T-helper 1 cell treated with Interleukin-12 subunit alpha and Interleukin-12 subunit beta and Interleukin-4 antibody, amounts not matched to agents 30 μg/mL and 1 μg/mL, for 36 hours (primary cell): ENCODE measurements at regions not wholly inside any gene's neighbourhood (a gene's known extent, or its start where the extent isn't known, plus 50 kb on each side); places are given as distances from the start of the nearest gene placed in this dataset.

Source experiments
- H3K27ac Mint-ChIP-seq: one replicate; pipeline ENCODE4 v1.8.0; 2021; ENCODE audit warnings: mild to moderate bottlenecking, mixed read lengths
- H3K27me3 Mint-ChIP-seq: one replicate; pipeline ENCODE4 v1.8.0; 2021; ENCODE audit warnings: low read depth, mixed read lengths
- H3K36me3 Mint-ChIP-seq: one replicate; pipeline ENCODE4 v1.8.0; 2021; ENCODE audit warnings: low read depth, mixed read lengths
- H3K4me1 Mint-ChIP-seq: one replicate; pipeline ENCODE4 v1.8.0; 2021; ENCODE audit warnings: low read depth, mixed read lengths
- H3K4me3 Mint-ChIP-seq: one replicate; pipeline ENCODE4 v1.8.0; 2021; ENCODE audit warnings: mild to moderate bottlenecking, moderate library complexity, mixed read lengths
- H3K9me3 Mint-ChIP-seq: one replicate; pipeline ENCODE4 v1.8.0; 2021; ENCODE audit warnings: mixed read lengths

GRCh38 chr5:163608621-163609020 is 103.2 kb downstream of the MAT2B start:
- Mint-ChIP-seq H3K4me3 (no peak overlapping the region), H3K27ac (no peak overlapping the region), H3K9me3 (no peaks in the 10 kb centered on the region), H3K4me1 (no peaks in the 10 kb centered on the region), H3K36me3 (no peaks in the 10 kb centered on the region), H3K27me3 (no peaks in the 10 kb centered on the region)

GRCh38 chr5:163609910-163610309 is 104.5 kb downstream of the MAT2B start:
- no peaks in the 10 kb centered on the region for H3K4me1 Mint-ChIP-seq
- H3K36me3 Mint-ChIP-seq: no peaks in the 10 kb centered on the region
- no peak overlapping the region for H3K4me3 Mint-ChIP-seq
- H3K27ac Mint-ChIP-seq: no peak overlapping the region
- H3K9me3 Mint-ChIP-seq: no peaks in the 10 kb centered on the region
- no peaks in the 10 kb centered on the region for H3K27me3 Mint-ChIP-seq

- Mint-ChIP-seq H3K27me3 (no peaks in the 10 kb centered on the region), H3K9me3 (no peaks in the 10 kb centered on the region), H3K27ac (no peak overlapping the region), H3K36me3 (no peaks in the 10 kb centered on the region), H3K4me3 (no peak overlapping the region), H3K4me1 (no peaks in the 10 kb centered on the region)
Observed at GRCh38 chr5:163612358-163613149, 107.1 kb downstream of the MAT2B start.

- H3K9me3 Mint-ChIP-seq: no peaks in the 10 kb centered on the region
- H3K4me3 Mint-ChIP-seq: no peak overlapping the region
- no peaks in the 10 kb centered on the region for H3K36me3 Mint-ChIP-seq
- no peaks in the 10 kb centered on the region for H3K4me1 Mint-ChIP-seq
- H3K27me3 Mint-ChIP-seq: no peaks in the 10 kb centered on the region
- no peak overlapping the region for H3K27ac Mint-ChIP-seq
Observed at GRCh38 chr5:163613150-163613442, 107.7 kb downstream of the MAT2B start.

- H3K36me3 Mint-ChIP-seq: no peaks in the 10 kb centered on the region
- no peak overlapping the region for H3K4me3 Mint-ChIP-seq
- H3K4me1 Mint-ChIP-seq: no peaks in the 10 kb centered on the region
- no peaks in the 10 kb centered on the region for H3K27me3 Mint-ChIP-seq
- H3K9me3 Mint-ChIP-seq: no peaks in the 10 kb centered on the region
- H3K27ac Mint-ChIP-seq: no peak overlapping the region
Observed at GRCh38 chr5:163614787-163615186, 109.4 kb downstream of the MAT2B start.

GRCh38 chr5:163619273-163619934 is 114.0 kb downstream of the MAT2B start:
- H3K4me1 Mint-ChIP-seq: no peaks in the 10 kb centered on the region
- H3K36me3 Mint-ChIP-seq: no peaks in the 10 kb centered on the region
- H3K27ac Mint-ChIP-seq: no peak overlapping the region
- H3K4me3 Mint-ChIP-seq: no peak overlapping the region
- H3K9me3 Mint-ChIP-seq: no peaks in the 10 kb centered on the region
- H3K27me3 Mint-ChIP-seq: no peaks in the 10 kb centered on the region

GRCh38 chr5:163619951-163620350 is 114.5 kb downstream of the MAT2B start:
- H3K36me3 Mint-ChIP-seq: no peaks in the 10 kb centered on the region
- H3K27me3 Mint-ChIP-seq: no peaks in the 10 kb centered on the region
- H3K9me3 Mint-ChIP-seq: no peaks in the 10 kb centered on the region
- H3K27ac Mint-ChIP-seq: no peak overlapping the region
- H3K4me1 Mint-ChIP-seq: no peaks in the 10 kb centered on the region
- H3K4me3 Mint-ChIP-seq: no peak overlapping the region

- Mint-ChIP-seq H3K36me3 (no peaks in the 10 kb centered on the region), H3K27me3 (no peaks in the 10 kb centered on the region), H3K4me1 (no peaks in the 10 kb centered on the region), H3K4me3 (no peak overlapping the region), H3K27ac (no peak overlapping the region), H3K9me3 (no peaks in the 10 kb centered on the region)
Observed at GRCh38 chr5:163622799-163623198, 117.4 kb downstream of the MAT2B start.

- Mint-ChIP-seq H3K27me3 (no peaks in the 10 kb centered on the region), H3K4me1 (no peaks in the 10 kb centered on the region), H3K4me3 (no peak overlapping the region), H3K36me3 (no peaks in the 10 kb centered on the region), H3K27ac (no peak overlapping the region), H3K9me3 (no peaks in the 10 kb centered on the region)
Observed at GRCh38 chr5:163623524-163623923, 118.1 kb downstream of the MAT2B start.

GRCh38 chr5:163623986-163624385 is 118.6 kb downstream of the MAT2B start:
- H3K4me3 Mint-ChIP-seq: no peak overlapping the region
- no peaks in the 10 kb centered on the region for H3K9me3 Mint-ChIP-seq
- H3K36me3 Mint-ChIP-seq: no peaks in the 10 kb centered on the region
- no peaks in the 10 kb centered on the region for H3K4me1 Mint-ChIP-seq
- no peak overlapping the region for H3K27ac Mint-ChIP-seq
- no peaks in the 10 kb centered on the region for H3K27me3 Mint-ChIP-seq

GRCh38 chr5:163624431-163624830 is 119.0 kb downstream of the MAT2B start:
- H3K27ac Mint-ChIP-seq: no peak overlapping the region
- H3K27me3 Mint-ChIP-seq: no peaks in the 10 kb centered on the region
- H3K4me1 Mint-ChIP-seq: no peaks in the 10 kb centered on the region
- H3K4me3 Mint-ChIP-seq: no peak overlapping the region
- no peaks in the 10 kb centered on the region for H3K36me3 Mint-ChIP-seq
- no peaks in the 10 kb centered on the region for H3K9me3 Mint-ChIP-seq

- no peaks in the 10 kb centered on the region for H3K4me1 Mint-ChIP-seq
- no peaks in the 10 kb centered on the region for H3K9me3 Mint-ChIP-seq
- H3K36me3 Mint-ChIP-seq: no peaks in the 10 kb centered on the region
- no peak overlapping the region for H3K27ac Mint-ChIP-seq
- H3K4me3 Mint-ChIP-seq: no peak overlapping the region
- H3K27me3 Mint-ChIP-seq: no peaks in the 10 kb centered on the region
Observed at GRCh38 chr5:163626904-163627434, 121.5 kb downstream of the MAT2B start.

GRCh38 chr5:163631856-163632255 is 126.4 kb downstream of the MAT2B start:
- Mint-ChIP-seq H3K27me3 (no peaks in the 10 kb centered on the region), H3K36me3 (no peaks in the 10 kb centered on the region), H3K4me3 (no peak overlapping the region), H3K9me3 (no peaks in the 10 kb centered on the region), H3K27ac (no peak overlapping the region), H3K4me1 (no peaks in the 10 kb centered on the region)

GRCh38 chr5:163633926-163634460 is 128.6 kb downstream of the MAT2B start:
- Mint-ChIP-seq H3K27ac (no peak overlapping the region), H3K9me3 (no peaks in the 10 kb centered on the region), H3K4me1 (no peaks in the 10 kb centered on the region), H3K36me3 (no peaks in the 10 kb centered on the region), H3K4me3 (no peak overlapping the region), H3K27me3 (no peaks in the 10 kb centered on the region)

- no peaks in the 10 kb centered on the region for H3K27me3 Mint-ChIP-seq
- no peaks in the 10 kb centered on the region for H3K4me1 Mint-ChIP-seq
- no peak overlapping the region for H3K4me3 Mint-ChIP-seq
- H3K27ac Mint-ChIP-seq: no peak overlapping the region
- H3K9me3 Mint-ChIP-seq: no peaks in the 10 kb centered on the region
- no peaks in the 10 kb centered on the region for H3K36me3 Mint-ChIP-seq
Observed at GRCh38 chr5:163635631-163636030, 130.2 kb downstream of the MAT2B start.
